NCI-H2081 (cell line): ENCODE measurements at regions not wholly inside any gene's neighbourhood (a gene's known extent, or its start where the extent isn't known, plus 50 kb on each side); places are given as distances from the start of the nearest gene placed in this dataset.

Experiments used
- DNase-seq, 2 experiments: peaks; one replicate each; lab custom pipeline; 2025; lab: John Stamatoyannopoulos, UW

- DNase-seq, result no peak
Observed at GRCh38 chr14:82138431-82138830, 604.8 kb upstream of the SEL1L start.

GRCh38 chr14:82146846-82147245, 613.2 kb upstream of the SEL1L start:
- DNase-seq, result no peak

GRCh38 chr14:82153689-82154088, 620.0 kb upstream of the SEL1L start:
- no peak for DNase-seq

- no peak for DNase-seq
Observed at GRCh38 chr14:82159624-82160023, 626.0 kb upstream of the SEL1L start.

- DNase-seq, result peak; percentile 14 to 66
Observed at GRCh38 chr14:82180139-82180538, 646.5 kb upstream of the SEL1L start.

GRCh38 chr14:82182646-82183045, 649.0 kb upstream of the SEL1L start:
- DNase-seq, result no peak

GRCh38 chr14:82190742-82191141, 657.1 kb upstream of the SEL1L start:
- no peak for DNase-seq

GRCh38 chr14:82192387-82192786, 658.7 kb upstream of the SEL1L start:
- no peak for DNase-seq

- DNase-seq, result no peak
Observed at GRCh38 chr14:82223276-82223675, 689.6 kb upstream of the SEL1L start.

GRCh38 chr14:82224610-82225009, 691.0 kb upstream of the SEL1L start:
- DNase-seq, result no peak

- no peak for DNase-seq
Observed at GRCh38 chr14:82230748-82231147, 697.1 kb upstream of the SEL1L start.

- no peak for DNase-seq
Observed at GRCh38 chr14:82238649-82239048, 705.0 kb upstream of the SEL1L start.

GRCh38 chr14:82239223-82239622, 705.6 kb upstream of the SEL1L start:
- no peak for DNase-seq

- DNase-seq, result no peak
Observed at GRCh38 chr14:82244791-82245190, 711.1 kb upstream of the SEL1L start.

- DNase-seq, result no peak
Observed at GRCh38 chr14:82251494-82251893, 717.8 kb upstream of the SEL1L start.

GRCh38 chr14:82270286-82270685, 736.6 kb upstream of the SEL1L start:
- DNase-seq, result no peak

- no peak for DNase-seq
Observed at GRCh38 chr14:82298811-82299210, 765.2 kb upstream of the SEL1L start.

GRCh38 chr14:82309199-82309598, 775.5 kb upstream of the SEL1L start:
- no peak for DNase-seq

- DNase-seq, result peak; percentile 92 to 98
Observed at GRCh38 chr14:82313889-82314288, 780.2 kb upstream of the SEL1L start.

- no peak for DNase-seq
Observed at GRCh38 chr14:82328442-82328841, 794.8 kb upstream of the SEL1L start.

GRCh38 chr14:82341261-82341810, 807.7 kb upstream of the SEL1L start:
- DNase-seq, result no peak

GRCh38 chr14:82342596-82342995, 808.9 kb upstream of the SEL1L start:
- no peak for DNase-seq

GRCh38 chr14:82345184-82345583, 811.5 kb upstream of the SEL1L start:
- DNase-seq, result no peak

- DNase-seq, result no peak
Observed at GRCh38 chr14:82354126-82354525, 820.5 kb upstream of the SEL1L start.

GRCh38 chr14:82359201-82359600, 825.5 kb upstream of the SEL1L start:
- DNase-seq, result no peak
